BJ (cell line): ENCODE measurements at regions not wholly inside any gene's neighbourhood (a gene's known extent, or its start where the extent isn't known, plus 50 kb on each side); places are given as distances from the start of the nearest gene placed in this dataset.
"Not testable (repeated sequence)": the region's sequence is repeated elsewhere in the genome, so short reads cannot be mapped to it uniquely, and the experiment has no call there.

ENCODE experiments used
- CTCF ChIA-PET: fragments of 350-600 bp; formaldehyde crosslinking; extraction: SDS; loops from one replicate; lab custom pipeline; 2021; ENCODE audit warnings: antibody characterized with exemption, inconsistent platforms; lab: Yijun Ruan, JAX
- POLR2A ChIA-PET: fragments of 300-600 bp; sonication (Branson Sonifier 250); formaldehyde crosslinking; extraction: SDS; loops from one replicate; lab custom pipeline; 2021; ENCODE audit warnings: antibody characterized with exemption; lab: Charles Lee
- DNase-seq: peaks from one replicate; pipeline ENCODE4 v3.0.0-alpha.2; 2011; ENCODE audit warnings: low read depth
- H3K27me3 ChIP-seq: 2 replicates; pipeline ENCODE4 v1.6.0; 2011; ENCODE audit warnings: low read length; ENCODE audit not compliant: control insufficient read depth, insufficient read depth
- H3K36me3 ChIP-seq: 2 replicates; pipeline ENCODE4 v1.5.1; 2011; ENCODE audit warnings: low read length; ENCODE audit not compliant: control insufficient read depth, insufficient read depth
- H3K4me3 ChIP-seq: 2 replicates; pipeline ENCODE4 v1.5.1; 2011; ENCODE audit warnings: low read depth, mild to moderate bottlenecking, control low read depth, low read length
- TF ChIP-seq, protein P1 (sequence below): IDR thresholded peaks from 2 replicates; pipeline ENCODE4 v1.5.1; 2011; ENCODE audit warnings: low read depth, mild to moderate bottlenecking, control low read depth, inconsistent platforms, low read length, moderate library complexity; ENCODE audit not compliant: insufficient read depth

DNA sequence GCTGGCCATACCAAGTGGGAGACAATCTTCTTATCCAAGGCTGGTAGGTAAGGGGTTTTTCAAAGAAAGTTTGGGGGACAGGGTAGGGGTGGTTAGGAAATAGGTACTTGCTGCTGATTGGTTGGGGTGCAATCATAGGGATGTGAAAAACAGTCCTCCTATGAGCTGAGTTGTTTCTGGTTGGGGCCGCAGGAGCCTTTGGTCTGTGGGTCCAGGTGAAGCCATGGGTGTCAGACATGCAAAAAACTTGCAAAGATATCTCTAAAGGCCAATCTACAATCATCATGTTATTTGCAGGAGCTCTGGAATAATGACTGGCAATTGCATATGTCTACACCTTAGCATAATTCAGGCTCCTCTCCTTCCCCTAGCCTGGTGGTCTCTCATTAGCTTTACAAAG is 982.3 kb downstream of the DIPK2A start:
- Histone ChIP-seq H3K36me3 (no peaks in the 10 kb centered on the region), H3K27me3 (no peaks in the 10 kb centered on the region), H3K4me3 (no peak overlapping the region)
- TF ChIP-seq, protein P1, sequence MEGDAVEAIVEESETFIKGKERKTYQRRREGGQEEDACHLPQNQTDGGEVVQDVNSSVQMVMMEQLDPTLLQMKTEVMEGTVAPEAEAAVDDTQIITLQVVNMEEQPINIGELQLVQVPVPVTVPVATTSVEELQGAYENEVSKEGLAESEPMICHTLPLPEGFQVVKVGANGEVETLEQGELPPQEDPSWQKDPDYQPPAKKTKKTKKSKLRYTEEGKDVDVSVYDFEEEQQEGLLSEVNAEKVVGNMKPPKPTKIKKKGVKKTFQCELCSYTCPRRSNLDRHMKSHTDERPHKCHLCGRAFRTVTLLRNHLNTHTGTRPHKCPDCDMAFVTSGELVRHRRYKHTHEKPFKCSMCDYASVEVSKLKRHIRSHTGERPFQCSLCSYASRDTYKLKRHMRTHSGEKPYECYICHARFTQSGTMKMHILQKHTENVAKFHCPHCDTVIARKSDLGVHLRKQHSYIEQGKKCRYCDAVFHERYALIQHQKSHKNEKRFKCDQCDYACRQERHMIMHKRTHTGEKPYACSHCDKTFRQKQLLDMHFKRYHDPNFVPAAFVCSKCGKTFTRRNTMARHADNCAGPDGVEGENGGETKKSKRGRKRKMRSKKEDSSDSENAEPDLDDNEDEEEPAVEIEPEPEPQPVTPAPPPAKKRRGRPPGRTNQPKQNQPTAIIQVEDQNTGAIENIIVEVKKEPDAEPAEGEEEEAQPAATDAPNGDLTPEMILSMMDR = no peak
- ChIA-PET CTCF (no interaction called here), POLR2A (no interaction called here)
- no peak for DNase-seq

DNA sequence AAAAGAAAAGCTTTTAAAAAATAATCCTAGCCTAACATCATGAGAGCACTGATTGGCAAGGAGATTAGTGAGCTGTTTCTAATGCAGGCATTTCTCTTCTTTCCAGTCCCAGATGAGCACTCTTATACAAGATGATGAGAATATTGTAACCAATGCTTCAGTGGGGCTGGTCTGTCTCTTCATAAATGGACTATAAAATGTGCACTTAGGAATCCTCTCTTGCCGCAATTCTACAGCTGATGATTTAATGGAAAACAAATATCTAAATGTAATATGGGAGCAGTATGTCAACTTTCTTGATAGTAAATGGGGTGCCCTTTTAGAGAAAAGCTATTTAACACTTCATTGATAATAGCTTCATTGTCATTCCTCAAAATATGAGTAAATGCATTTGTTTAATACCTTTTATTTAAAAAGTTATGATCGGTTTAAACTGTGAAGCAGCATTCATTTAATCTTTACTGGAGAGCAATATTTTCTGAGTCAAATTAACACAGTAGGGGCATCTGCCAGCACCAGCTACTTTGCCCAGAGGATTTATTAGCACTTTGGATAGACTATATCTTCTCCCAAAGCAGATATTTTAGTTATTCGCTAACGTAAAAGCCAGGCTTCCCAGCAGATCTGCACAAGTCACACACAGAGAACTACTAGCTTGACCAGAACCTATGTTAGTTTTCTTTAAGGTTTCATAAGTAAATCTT is 985.9 kb downstream of the DIPK2A start:
- no peak for DNase-seq
- Histone ChIP-seq H3K36me3 (no peaks in the 10 kb centered on the region), H3K4me3 (no peak overlapping the region), H3K27me3 (no peaks in the 10 kb centered on the region)
- TF ChIP-seq, protein P1 = no peak
- CTCF ChIA-PET = no interaction called here
- POLR2A ChIA-PET = no interaction called here

DNA sequence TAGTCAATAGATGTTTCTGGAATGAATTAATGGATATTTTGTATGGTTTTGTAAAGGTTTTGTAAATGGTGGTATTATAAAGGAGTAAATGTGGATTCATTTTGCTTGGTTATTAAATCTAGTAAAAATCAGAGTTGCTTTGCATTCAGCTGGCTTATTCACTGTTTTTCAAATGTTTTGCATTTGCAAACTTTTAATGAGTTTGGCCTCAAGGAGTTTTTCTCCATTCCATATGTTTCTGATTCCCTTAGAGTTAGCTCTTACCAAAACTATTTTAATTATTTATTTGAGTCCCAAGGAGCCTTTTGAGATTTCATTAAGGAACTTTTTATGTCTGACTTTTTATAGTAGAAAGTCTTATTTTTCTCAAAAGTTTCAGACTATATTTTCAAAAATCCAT is 992.2 kb downstream of the DIPK2A start:
- H3K4me3 ChIP-seq = no peak overlapping the region
- H3K36me3 ChIP-seq = no peaks in the 10 kb centered on the region
- peak; percentile 41 for DNase-seq
- TF ChIP-seq, protein P1 = no peak
- H3K27me3 ChIP-seq = no peaks in the 10 kb centered on the region
- ChIA-PET POLR2A (no interaction called here), CTCF (no interaction called here)

DNA sequence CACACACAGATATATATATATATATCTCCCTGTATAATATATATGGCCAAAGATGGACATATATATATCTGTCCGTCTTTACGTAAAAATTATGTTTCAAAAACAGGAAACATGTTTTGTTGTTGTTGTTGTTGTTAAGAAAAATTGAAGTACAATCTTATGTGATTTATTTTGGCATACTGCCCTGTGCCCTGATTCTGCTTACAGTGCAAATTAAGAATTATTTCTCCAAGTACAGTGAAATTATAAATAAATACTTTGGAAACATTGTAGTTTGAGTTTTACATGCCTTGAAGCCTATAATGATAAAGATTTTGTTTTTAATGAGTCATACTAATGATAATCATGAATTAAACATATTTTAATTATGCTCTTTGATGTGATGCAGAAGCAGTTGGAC is 994.9 kb downstream of the DIPK2A start:
- H3K36me3 ChIP-seq = no peaks in the 10 kb centered on the region
- POLR2A ChIA-PET = no interaction called here
- H3K27me3 ChIP-seq = no peaks in the 10 kb centered on the region
- TF ChIP-seq, protein P1 = no peak
- no peak overlapping the region for H3K4me3 ChIP-seq
- DNase-seq = no peak
- CTCF ChIA-PET = no interaction called here

DNA sequence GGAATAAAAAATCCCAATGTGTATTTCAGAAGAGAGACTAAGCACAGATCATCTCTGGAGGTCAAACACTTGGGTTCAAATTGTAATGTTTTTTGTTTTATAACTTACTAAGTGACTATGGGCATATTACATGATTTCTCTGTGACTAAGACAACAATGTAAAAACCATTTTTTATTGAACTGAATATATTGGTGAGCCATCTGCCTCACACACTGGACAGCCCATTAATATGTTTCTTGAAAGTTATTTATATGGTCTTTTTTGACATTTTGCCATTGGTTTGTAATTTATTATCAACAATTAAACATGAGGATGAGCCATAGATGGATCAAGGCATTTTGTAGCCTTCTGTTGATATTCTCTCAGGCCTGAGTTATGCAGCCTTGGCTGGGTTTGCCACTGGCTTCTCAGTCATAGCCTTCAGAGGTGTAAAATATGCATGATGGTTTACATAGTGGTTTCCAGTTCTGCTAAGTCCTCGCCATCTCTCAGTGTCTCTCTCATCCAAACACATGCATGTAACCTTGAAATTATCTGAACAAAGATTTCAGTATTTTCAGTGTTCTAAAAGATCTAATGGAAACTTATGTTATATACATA is 997.2 kb downstream of the DIPK2A start:
- Histone ChIP-seq H3K36me3 (no peaks in the 10 kb centered on the region), H3K4me3 (no peak overlapping the region), H3K27me3 (no peaks in the 10 kb centered on the region)
- no peak for DNase-seq
- TF ChIP-seq, protein P1 = no peak
- ChIA-PET POLR2A (no interaction called here), CTCF (no interaction called here)

DNA sequence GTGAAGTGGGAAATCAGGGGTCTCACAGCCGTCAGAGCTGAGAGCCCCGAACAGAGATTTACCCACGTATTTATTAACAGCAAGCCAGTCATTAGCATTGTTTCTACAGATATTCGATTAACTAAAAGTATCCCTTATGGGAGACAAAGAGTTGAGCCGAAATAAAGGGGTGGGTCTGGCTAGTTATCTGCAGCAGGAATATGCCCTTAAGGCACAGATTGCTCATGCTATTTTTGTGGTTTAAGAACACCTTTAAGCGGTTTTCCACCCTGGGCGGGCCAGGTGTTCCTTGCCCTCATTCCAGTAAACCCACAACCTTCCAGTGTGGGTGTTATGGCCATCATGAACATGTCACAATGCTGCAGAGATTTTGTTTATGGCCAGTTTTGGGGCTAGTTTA is 1012.9 kb downstream of the DIPK2A start:
- H3K4me3 ChIP-seq, CTCF ChIA-PET, POLR2A ChIA-PET: not testable (repeated sequence)

More for the DNA sequence above, 1012.9 kb downstream of the DIPK2A start:
- not testable (repeated sequence) for H3K36me3 ChIP-seq, H3K27me3 ChIP-seq, DNase-seq
